GM19035 (cell line): ENCODE measurements at regions not wholly inside any gene's neighbourhood (a gene's known extent, or its start where the extent isn't known, plus 50 kb on each side); places are given as distances from the start of the nearest gene placed in this dataset.

Experiments
- ATAC-seq: cut with Tn5 transposase; IDR thresholded peaks from one replicate; pipeline ENCODE4 v1.9.1; 2021; ENCODE audit not compliant: unreplicated experiment

DNA sequence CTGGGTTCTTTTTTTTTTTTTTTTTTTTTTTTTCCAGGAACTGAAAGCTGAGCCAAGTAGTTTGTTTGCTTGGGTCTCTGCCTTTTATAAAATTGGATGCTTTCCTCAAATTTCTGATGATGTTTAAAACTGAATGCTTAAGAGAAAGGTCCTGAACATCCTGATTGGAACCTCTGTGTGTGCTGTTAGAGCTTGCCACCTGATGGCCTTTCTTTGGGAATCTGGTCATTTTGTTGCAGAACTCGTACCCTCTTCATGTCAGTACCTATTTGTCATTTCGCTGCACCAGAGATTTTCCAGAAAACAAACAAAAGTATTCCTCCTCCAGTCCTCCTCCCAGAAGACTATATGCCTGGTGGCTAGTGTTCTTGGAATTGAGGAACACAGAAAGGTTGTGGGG lies 81.2 kb upstream of the KLF12 start:
- ATAC-seq: no peak

DNA sequence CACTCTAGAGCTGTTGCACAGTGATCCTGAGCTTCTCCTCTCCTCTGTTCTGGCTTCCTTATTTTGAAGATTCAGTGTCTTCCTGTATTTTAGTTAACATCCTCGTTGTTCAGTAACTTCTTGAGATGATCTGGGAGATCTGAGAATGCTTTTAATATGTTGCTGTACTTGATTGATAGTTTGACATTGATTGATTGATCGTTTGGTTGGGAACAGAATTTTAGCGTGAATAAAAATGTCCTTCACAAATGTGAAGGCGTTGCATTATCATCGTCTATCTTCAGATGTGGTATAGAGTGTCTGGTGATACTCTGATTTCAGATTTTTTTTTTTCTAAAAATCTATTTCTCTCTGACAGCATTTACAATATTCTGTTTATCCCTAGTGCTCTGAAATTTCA lies 80.1 kb upstream of the KLF12 start:
- no peak for ATAC-seq

DNA sequence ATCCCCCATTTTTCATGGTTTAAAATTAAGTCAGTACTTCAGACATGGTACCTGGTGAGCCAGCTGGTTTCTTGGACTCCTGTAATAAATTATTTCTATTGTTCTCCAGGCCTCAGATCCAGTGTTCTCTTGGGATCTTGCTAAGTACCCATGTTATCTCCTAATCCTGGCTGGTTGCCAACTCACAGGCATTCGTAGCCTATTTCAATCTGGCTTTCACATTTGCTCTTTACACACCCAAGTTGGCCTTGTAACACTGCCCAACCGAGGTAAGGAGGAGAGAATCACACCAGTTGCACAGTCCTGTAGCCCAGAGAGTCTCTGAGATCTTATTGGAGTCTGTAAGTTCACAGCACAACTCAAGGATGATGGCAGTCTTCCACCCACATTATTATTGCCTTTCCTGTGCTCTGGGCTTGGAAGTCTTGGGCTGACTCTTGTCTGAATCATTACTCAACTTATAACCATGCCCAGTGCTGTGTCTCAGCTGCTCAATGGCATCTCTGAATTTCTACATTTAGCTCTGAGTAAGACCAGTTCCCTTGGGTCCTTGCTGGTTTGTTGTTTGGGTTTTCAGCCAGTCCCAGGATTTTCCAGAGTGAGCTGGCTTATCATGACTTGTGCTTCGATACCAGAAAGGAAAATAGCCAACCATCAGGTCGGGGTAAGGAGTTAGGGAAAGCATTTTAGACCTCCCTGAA lies 76.6 kb upstream of the KLF12 start:
- ATAC-seq: no peak

DNA sequence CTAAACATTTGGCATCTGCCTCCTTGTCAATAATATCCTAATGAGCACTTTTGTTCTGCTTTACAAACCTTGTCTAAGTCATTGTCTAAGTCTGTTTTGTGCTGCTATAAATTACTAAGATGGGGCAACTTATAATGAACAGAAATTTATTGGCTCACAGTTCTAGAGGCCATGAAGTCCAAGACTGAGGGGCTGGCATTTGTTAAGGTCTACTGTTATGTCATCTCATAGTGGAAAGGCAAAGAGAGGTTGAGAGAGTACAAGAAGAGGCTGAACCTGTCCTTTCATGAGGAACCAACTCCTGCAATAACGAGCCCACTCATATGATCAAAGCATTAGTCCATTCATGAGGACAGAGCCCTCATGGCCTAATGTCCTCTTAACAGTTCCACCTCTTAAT lies 72.7 kb upstream of the KLF12 start:
- no peak for ATAC-seq

DNA sequence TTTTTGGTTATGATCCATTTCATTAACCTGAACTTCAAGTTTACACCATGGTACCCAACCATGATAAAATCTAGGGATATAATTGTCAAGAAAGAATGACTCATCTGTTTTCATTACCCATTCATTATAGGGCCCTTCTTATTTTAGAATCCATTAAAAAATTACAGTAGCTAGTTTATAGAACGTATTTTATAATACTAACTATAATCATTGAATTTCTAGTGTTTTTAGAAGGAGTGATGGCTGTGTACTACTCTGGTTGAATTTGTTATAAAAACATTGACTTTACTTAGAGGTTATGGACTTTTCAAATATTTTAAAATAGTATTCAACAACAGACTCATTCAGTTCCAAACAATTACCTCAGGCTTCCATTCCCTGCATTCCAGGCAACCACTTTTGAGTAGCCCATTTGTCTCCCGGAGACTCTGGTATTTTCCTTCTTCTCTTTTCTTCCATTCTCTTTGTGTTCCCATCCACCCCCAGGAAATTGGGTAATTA lies 71.9 kb upstream of the KLF12 start:
- no peak for ATAC-seq

DNA sequence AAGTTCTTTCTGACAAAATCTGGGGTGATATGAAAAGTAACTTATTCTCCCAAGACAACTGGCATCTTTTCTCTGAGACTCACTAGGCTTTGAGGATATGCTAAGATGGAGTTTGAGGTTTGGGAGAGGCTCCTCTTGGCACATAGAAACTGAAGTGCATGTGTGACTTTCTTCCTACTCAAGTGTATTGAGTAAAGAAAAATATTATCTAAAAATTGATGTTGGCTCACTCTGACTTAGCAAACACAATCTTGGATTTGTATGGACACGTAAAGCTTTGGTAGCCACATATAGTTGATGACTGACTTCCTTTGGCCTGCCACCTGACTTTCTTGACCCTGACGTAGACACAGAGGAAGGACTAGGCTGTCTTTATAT lies 71.1 kb upstream of the KLF12 start:
- no peak for ATAC-seq

DNA sequence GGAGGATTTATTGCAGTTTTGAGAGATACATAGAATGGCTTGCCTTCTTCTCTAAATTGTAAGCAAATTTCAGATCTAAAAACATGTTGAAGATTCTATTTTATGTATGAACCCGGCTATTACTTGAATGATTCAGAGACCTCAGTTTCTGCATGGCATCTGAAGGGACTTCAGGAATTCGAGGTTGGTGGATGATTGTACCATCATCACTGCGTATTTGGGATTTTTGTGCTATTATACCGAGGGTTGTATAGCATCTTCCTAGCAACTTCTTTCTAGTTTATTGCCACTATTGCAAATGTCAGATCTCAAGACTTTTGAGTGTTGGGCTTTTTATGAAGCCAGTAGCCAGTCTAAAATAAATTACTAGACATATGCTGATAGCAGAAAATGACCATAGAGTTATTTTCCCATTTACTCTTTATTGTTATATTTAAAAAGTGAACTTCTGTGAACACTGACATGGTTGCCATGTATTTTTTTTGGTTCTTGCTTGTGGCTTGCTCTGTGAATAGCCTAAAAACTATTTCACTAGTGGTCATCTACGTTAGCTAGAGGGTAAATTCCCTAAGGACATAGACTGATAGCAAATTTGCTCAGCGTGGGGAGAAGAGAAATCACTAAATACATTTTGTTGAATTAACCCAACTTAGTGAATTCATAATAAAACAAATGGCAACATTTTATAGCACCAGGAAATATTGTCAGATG lies 70.6 kb upstream of the KLF12 start:
- no peak for ATAC-seq

DNA sequence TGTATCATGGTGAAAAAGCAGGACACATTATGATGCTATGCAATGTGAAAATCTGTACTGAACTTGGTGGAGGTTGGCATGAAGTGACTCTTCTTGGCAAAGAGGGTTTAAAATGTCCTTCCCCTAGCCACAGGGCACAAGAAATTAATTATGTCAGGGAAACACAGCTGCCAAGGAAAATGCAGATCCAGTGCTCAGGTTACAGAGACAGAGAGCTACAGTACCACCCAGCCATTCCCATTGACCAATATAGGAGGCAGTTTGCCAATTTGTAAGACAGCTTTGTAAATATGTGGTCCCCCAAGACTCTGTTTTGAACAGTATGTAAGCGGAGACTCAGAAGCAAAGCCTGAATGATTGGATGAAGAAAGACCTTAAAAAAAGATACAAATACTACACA lies 69.4 kb upstream of the KLF12 start:
- no peak for ATAC-seq

DNA sequence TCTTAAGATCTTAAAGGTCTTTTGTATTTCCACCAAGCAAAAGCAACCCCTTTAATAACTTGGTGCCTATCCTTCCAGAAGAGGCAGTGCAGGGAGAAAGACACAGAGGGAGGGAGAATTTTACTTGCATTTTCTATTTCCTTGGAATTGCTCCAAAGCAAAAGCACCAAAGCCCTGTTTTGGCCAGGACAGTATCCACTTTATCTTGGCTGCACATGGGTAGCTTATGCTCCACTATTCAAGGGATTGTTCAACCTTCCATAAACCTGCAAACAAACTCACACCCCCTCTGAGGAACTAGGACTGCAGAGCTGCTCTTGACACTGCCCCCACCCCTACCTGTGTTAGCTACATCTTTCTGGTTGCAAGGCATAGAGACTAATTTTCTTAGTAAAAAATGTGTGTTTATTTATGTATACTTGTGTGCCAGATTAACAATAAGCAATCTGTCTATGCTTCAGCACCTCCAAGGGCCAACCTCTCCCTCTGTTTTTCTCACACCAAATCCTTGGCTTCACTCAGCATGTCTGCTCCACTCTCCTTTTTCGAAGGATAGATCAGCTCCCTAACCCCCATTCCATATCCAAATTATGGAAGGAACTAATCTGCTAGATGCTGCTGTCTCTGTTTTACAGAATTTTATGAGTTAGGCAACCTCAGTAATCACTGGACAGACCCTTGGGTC lies 68.1 kb upstream of the KLF12 start:
- ATAC-seq: no peak

DNA sequence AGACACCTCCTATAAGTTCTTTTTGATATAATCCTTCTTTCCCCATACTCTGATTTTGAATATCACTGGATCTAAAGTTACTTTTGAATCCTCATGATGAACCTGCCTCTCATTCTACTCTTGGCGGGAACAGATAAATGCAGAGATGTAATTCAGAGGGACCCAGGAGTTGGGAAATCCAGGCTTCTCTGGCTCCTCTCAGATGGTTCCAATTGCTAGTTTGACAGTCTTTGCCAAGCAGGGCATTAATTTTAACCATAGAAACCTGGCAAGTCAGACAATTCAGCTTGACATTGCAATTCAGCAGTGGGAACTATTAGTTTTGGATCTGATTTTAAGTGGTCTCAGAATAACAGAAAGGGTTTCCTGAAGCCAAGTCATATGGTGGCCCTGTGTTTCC lies 67.3 kb upstream of the KLF12 start:
- ATAC-seq: no peak

DNA sequence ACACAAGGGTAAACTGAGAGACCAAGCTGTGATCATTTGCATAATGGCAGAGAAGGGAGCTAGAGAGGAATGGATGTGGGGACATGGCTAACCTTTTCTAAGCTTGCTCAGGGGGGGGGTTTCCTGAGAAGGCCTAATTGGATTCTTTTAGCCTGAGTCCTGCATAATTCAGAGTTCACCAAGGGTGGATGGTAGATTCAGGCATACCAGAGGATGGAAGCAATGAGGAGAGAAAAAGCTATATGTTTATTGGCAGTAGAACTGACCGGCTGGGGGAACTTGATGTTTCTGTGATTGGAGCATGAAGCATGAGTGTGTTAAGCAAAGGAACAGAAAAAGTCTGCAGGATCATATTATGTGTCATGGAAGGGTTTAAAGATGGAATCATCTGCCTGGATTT lies 65.9 kb upstream of the KLF12 start:
- ATAC-seq: no peak

DNA sequence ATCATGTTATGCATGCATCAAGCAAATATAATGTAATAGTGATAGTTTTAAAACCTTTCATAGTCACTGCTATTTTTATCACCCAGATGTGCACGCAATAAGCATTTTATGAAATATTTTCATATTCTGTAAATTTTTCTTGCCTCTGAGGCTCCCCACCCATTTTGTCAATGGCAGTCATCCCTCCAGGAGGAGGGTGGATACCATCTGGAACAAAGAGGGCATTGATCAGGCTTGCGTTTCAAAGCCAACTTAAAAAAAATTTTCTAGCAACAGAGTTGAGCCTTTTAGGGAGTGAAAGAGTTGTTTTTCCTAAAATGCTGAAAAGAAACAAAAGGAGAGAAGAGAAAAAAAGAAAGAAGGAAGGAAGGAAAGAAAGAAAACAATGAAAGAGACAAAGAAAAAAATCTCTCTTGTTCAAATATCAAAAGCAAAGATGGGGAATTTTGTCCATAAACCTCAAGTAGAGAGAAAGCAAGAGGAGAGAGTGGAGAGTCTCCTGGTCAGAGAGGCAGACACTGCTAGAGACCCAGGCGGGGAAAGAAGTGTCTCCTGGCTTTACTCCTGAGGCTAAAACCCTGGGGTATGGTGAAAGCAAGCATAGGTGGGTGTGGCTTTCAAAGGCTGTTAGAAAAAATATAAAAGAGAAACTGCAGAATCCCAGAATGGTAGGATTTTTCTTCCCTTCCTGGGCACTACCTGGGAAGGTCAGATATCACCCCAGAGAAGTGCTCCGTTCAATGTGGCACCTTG lies 63.6 kb upstream of the KLF12 start:
- ATAC-seq: no peak

DNA sequence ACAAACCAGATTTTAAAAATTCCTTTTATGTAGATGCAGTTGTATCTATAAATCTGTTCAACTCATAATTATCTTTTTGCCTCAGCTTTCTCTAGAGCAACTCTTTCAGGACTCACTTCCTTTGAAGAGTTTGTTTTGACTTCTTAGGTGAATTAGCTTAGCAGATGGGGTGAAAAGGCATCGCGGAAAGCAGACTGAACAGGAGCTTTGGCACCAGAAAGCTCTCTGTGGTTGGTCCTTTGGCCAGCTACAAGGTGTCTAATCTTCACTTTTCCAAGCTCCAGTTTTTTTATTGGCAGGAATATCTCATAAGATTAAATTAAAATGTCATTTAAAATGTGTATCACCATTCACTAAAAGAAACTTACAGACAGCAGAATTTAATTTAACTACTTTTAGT lies 60.6 kb upstream of the KLF12 start:
- no peak for ATAC-seq

DNA sequence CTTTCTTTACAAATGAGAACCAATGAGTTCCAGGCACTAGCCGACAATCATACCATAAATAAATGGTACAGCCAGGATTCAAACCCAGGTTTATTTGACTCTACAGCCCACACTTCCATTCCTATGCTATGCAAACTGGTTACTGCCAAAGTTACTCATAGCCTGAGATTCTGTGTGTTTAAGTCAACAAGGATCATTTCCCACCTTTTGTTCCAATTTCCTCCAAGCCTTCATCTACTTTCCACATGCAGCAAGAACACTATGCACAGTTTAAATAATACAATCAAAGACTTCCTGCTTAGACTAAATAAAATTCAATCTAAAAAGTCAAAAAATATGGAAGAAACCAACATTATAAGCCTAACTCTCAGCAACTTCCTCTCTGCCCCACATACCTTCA lies 59.2 kb upstream of the KLF12 start:
- ATAC-seq: no peak

DNA sequence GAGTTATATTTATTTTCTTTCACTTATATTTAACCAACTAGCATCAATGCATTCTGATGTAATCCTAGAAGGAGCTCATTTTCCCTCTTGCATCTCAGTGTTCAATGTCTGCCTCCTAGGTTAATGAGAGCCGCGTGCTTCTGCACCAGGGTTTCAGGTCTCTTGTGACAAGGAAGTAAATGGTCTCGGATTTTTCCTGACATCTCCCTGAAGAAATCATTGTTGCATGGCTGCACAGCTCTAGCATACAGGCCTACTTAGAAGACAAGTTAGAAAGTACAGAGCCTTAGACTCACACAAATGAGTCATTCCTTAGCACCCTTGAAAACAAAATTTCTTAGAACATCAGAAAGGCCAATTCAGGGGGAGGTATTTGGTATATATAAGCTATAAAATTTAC lies 57.2 kb upstream of the KLF12 start:
- no peak for ATAC-seq

DNA sequence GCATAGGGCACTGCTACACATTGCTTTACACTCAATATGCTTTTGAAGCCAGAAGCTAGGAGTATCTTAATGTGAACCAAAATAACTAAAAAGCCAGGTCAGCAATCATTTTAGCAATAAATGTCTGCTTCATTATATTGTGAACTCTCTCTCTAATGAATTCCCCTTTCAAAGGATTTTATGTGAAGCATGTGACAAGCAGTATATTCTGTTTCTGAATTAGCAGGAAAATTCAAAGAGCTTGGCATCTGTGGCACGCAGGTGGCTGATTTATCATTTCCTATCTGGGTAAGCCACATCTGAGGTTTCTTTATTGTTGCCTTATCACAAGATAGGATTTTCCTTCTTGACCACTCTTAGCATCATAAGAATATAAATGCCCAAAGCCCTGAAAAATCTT lies 56.8 kb upstream of the KLF12 start:
- ATAC-seq: no peak

DNA sequence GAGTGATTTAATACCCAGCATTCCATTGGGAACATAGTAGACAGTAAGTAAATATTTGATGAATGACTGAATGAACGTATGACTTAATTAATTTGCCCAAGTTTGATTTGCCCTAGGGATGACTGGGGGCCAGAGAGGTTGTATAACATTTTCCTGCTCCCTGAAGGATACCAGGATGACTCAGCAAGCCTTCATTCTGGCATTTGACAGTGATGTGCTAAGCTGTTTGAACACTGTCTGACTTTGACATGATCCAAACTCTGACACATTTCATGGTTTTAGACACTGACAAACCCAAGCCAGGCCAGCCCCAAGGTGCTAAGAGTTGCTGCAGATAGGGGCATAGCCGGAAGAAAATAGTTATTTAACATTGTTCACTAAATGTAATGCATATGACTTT lies 53.4 kb upstream of the KLF12 start:
- no peak for ATAC-seq

DNA sequence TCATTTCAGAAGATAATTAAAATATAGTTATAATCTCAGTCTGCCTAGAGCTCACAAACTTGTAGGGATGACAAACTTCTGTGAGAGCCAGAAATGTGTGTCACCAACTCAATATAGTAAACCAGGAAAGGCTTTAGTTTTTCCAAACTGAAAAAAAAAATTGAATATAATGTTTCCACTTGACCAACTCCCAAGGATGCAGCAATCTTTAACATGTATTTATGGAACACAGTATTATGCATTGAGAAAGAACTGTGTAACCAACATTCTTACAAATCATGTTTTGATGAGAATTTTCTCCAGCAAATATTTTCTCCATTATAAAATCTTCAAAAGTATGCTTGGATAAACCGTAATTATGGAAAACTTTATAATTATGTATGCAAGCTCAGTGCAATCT lies 50.1 kb upstream of the KLF12 start:
- ATAC-seq: no peak
